ENCODE measurements at regions not wholly inside any gene's neighbourhood (a gene's known extent, or its start where the extent isn't known, plus 50 kb on each side); places are given as distances from the start of the nearest gene placed in this dataset.
A peak's percentile ranks its signal among the peaks of the same experiment; 100 is the strongest.

GRCh38 chr1:18535391-18536210 lies 54.9 kb downstream of the KLHDC7A start:
- no peaks in the 10 kb centered on the region for H3K4me1 Mint-ChIP-seq
- H3K27me3 Mint-ChIP-seq = peaks cover 42% of the 10 kb centered on the region
- H3K27ac Mint-ChIP-seq = no peak overlapping the region
- no peak overlapping the region for H3K4me3 Mint-ChIP-seq
- H3K9me3 Mint-ChIP-seq = no peaks in the 10 kb centered on the region
- no peak for ATAC-seq
- no peak for DNase-seq

- Mint-ChIP-seq H3K27ac (peak overlapping the region in 1 of 2 donors; percentile 60), H3K4me3 (no peak overlapping the region), H3K27me3 (peaks cover 42% of the 10 kb centered on the region), H3K4me1 (no peaks in the 10 kb centered on the region), H3K9me3 (no peaks in the 10 kb centered on the region)
- DNase-seq = no peak
- ATAC-seq = no peak
Measured at GRCh38 chr1:18536356-18536755, 55.6 kb downstream of the KLHDC7A start.

- Mint-ChIP-seq H3K4me1 (no peaks in the 10 kb centered on the region), H3K27me3 (peaks cover 42% of the 10 kb centered on the region), H3K9me3 (no peaks in the 10 kb centered on the region), H3K4me3 (no peak overlapping the region), H3K27ac (no peak overlapping the region)
- no peak for DNase-seq
- no peak for ATAC-seq
Measured at GRCh38 chr1:18536915-18537314, 56.2 kb downstream of the KLHDC7A start.

GRCh38 chr1:18537386-18538306 lies 56.9 kb downstream of the KLHDC7A start:
- ATAC-seq (no peak), DNase-seq (no peak)
- no peaks in the 10 kb centered on the region for H3K9me3 Mint-ChIP-seq
- no peak overlapping the region for H3K4me3 Mint-ChIP-seq
- H3K27me3 Mint-ChIP-seq = peaks cover 47% of the 10 kb centered on the region
- H3K27ac Mint-ChIP-seq = no peak overlapping the region
- H3K4me1 Mint-ChIP-seq = no peaks in the 10 kb centered on the region

GRCh38 chr1:18539171-18539570 lies 58.4 kb downstream of the KLHDC7A start:
- no peak for DNase-seq
- no peak overlapping the region for H3K4me3 Mint-ChIP-seq
- H3K4me1 Mint-ChIP-seq = no peaks in the 10 kb centered on the region
- H3K27ac Mint-ChIP-seq = no peak overlapping the region
- H3K27me3 Mint-ChIP-seq = peaks cover 53% of the 10 kb centered on the region
- H3K9me3 Mint-ChIP-seq = no peaks in the 10 kb centered on the region
- no peak for ATAC-seq

- ATAC-seq = no peak
- H3K4me1 Mint-ChIP-seq = no peaks in the 10 kb centered on the region
- no peak for DNase-seq
- H3K9me3 Mint-ChIP-seq = no peaks in the 10 kb centered on the region
- H3K27me3 Mint-ChIP-seq = peaks cover 57% of the 10 kb centered on the region
- no peak overlapping the region for H3K27ac Mint-ChIP-seq
- no peak overlapping the region for H3K4me3 Mint-ChIP-seq
Measured at GRCh38 chr1:18540136-18540765, 59.5 kb downstream of the KLHDC7A start.

- Mint-ChIP-seq H3K27me3 (peaks cover 65% of the 10 kb centered on the region), H3K27ac (no peak overlapping the region), H3K4me1 (no peaks in the 10 kb centered on the region), H3K9me3 (no peaks in the 10 kb centered on the region), H3K4me3 (no peak overlapping the region)
- ATAC-seq = no peak
- no peak for DNase-seq
Measured at GRCh38 chr1:18541046-18541795, 60.5 kb downstream of the KLHDC7A start.

- DNase-seq = no peak
- no peak overlapping the region for H3K27ac Mint-ChIP-seq
- no peaks in the 10 kb centered on the region for H3K4me1 Mint-ChIP-seq
- no peak overlapping the region for H3K4me3 Mint-ChIP-seq
- no peaks in the 10 kb centered on the region for H3K9me3 Mint-ChIP-seq
- peaks cover 73% of the 10 kb centered on the region for H3K27me3 Mint-ChIP-seq
- ATAC-seq = no peak
Measured at GRCh38 chr1:18542351-18542750, 61.6 kb downstream of the KLHDC7A start.

- Mint-ChIP-seq H3K27ac (no peak overlapping the region), H3K27me3 (peaks cover 78% of the 10 kb centered on the region), H3K4me3 (no peak overlapping the region), H3K4me1 (no peaks in the 10 kb centered on the region), H3K9me3 (no peaks in the 10 kb centered on the region)
- DNase-seq = no peak
- ATAC-seq = no peak
Measured at GRCh38 chr1:18546026-18546425, 65.3 kb downstream of the KLHDC7A start.

- Mint-ChIP-seq H3K27me3 (peaks cover 65% of the 10 kb centered on the region), H3K4me1 (no peaks in the 10 kb centered on the region), H3K9me3 (no peaks in the 10 kb centered on the region), H3K27ac (no peak overlapping the region), H3K4me3 (no peak overlapping the region)
- ATAC-seq (no peak), DNase-seq (no peak)
Measured at GRCh38 chr1:18547460-18547859, 66.7 kb downstream of the KLHDC7A start.

GRCh38 chr1:18548643-18549042 lies 67.9 kb downstream of the KLHDC7A start:
- H3K27me3 Mint-ChIP-seq = peaks cover 65% of the 10 kb centered on the region
- H3K27ac Mint-ChIP-seq = no peak overlapping the region
- DNase-seq (no peak), ATAC-seq (no peak)
- no peaks in the 10 kb centered on the region for H3K4me1 Mint-ChIP-seq
- H3K9me3 Mint-ChIP-seq = no peaks in the 10 kb centered on the region
- no peak overlapping the region for H3K4me3 Mint-ChIP-seq

GRCh38 chr1:18549106-18549505 lies 68.4 kb downstream of the KLHDC7A start:
- Mint-ChIP-seq H3K27me3 (peaks cover 69% of the 10 kb centered on the region), H3K27ac (no peak overlapping the region)
- no peak for ATAC-seq

GRCh38 chr1:18549906-18550305 lies 69.2 kb downstream of the KLHDC7A start:
- H3K27me3 Mint-ChIP-seq = peaks cover 61% of the 10 kb centered on the region
- no peaks in the 10 kb centered on the region for H3K9me3 Mint-ChIP-seq

More at GRCh38 chr1:18549106-18549505, 68.4 kb downstream of the KLHDC7A start:
- H3K9me3 Mint-ChIP-seq = no peaks in the 10 kb centered on the region
- H3K4me1 Mint-ChIP-seq = no peaks in the 10 kb centered on the region
- no peak overlapping the region for H3K4me3 Mint-ChIP-seq
- no peak for DNase-seq

GRCh38 chr1:18552631-18553030 lies 71.9 kb downstream of the KLHDC7A start:
- peaks cover 59% of the 10 kb centered on the region for H3K27me3 Mint-ChIP-seq
- no peak for ATAC-seq
- DNase-seq = no peak
- peak overlapping the region in 1 of 2 donors; percentile 75 for H3K27ac Mint-ChIP-seq
- no peak overlapping the region for H3K4me3 Mint-ChIP-seq
- peaks cover 6% of the 10 kb centered on the region for H3K4me1 Mint-ChIP-seq
- H3K9me3 Mint-ChIP-seq = no peaks in the 10 kb centered on the region

More at GRCh38 chr1:18549906-18550305, 69.2 kb downstream of the KLHDC7A start:
- H3K4me3 Mint-ChIP-seq = no peak overlapping the region
- no peak for DNase-seq
- no peak for ATAC-seq
- H3K27ac Mint-ChIP-seq = no peak overlapping the region
- H3K4me1 Mint-ChIP-seq = no peaks in the 10 kb centered on the region

GRCh38 chr1:18553388-18553787 lies 72.7 kb downstream of the KLHDC7A start:
- Mint-ChIP-seq H3K27ac (no peak overlapping the region), H3K4me3 (no peak overlapping the region), H3K9me3 (no peaks in the 10 kb centered on the region), H3K4me1 (peaks cover 13% of the 10 kb centered on the region), H3K27me3 (peaks cover 59% of the 10 kb centered on the region)
- no peak for ATAC-seq
- DNase-seq = no peak

Measured in stimulated activated naive CD8-positive, alpha-beta T cell treated with anti-CD3 and anti-CD28 coated beads, Interleukin-15, amount 100 ng/mL, for 72 hours (primary cell).